Right lobe of liver (tissue), 4 donors: ENCODE measurements at regions not wholly inside any gene's neighbourhood (a gene's known extent, or its start where the extent isn't known, plus 50 kb on each side); places are given as distances from the start of the nearest gene placed in this dataset.

Source experiments
- CTCF ChIP-seq, 4 donors: fragments of 200-600 bp in 3 of 4; fragments of 450-650 bp in 1 of 4; IDR thresholded peaks; one replicate each; pipeline versions ENCODE4 v1.5.1 to v1.8.0; 2016 to 2022; ENCODE audit warnings: antibody characterized with exemption in 4 of 4, mild to moderate bottlenecking in 2 of 4
- POLR2A ChIP-seq: fragments of 450-650 bp; IDR thresholded peaks from one replicate; pipeline ENCODE4 v1.6.1; 2017; ENCODE audit warnings: antibody characterized with exemption, mild to moderate bottlenecking
- donor health status: DM: no; HTN: no; CAD: no.
- donor health status: DM: no; HTN: no; CAD: no.
- donor health status: DM: no; HTN: yes; CAD: no.

GRCh38 chr7:127064-127598 lies 65.2 kb upstream of the FAM20C start:
- TF ChIP-seq CTCF (IDR thresholded peaks at IDR 0.05): no peak
- no peak for TF ChIP-seq POLR2A
